Tibial nerve (tissue), 4 donors: ENCODE measurements at regions not wholly inside any gene's neighbourhood (a gene's known extent, or its start where the extent isn't known, plus 50 kb on each side); places are given as distances from the start of the nearest gene placed in this dataset.

ENCODE experiments used
- EP300 ChIP-seq, 2 donors: sonication (generic); formaldehyde crosslinking; IDR thresholded peaks; one replicate each; pipeline ENCODE4 v1.6.1; 2017; ENCODE audit warnings: antibody characterized with exemption in 2 of 2, mild to moderate bottlenecking in 1 of 2
- POLR2A ChIP-seq, 2 donors: fragments of 450-650 bp; IDR thresholded peaks; one replicate each; pipeline ENCODE4 v1.6.1; 2017; ENCODE audit warnings: antibody characterized with exemption in 2 of 2, mild to moderate bottlenecking in 2 of 2, moderate library complexity in 2 of 2
- TF ChIP-seq, protein P1 (sequence below), 5 experiments: fragments of 200-600 bp in 3 of 5; fragments of 450-650 bp in 2 of 5; sonication (generic) in 3 of 5; IDR thresholded peaks; one replicate each; pipeline ENCODE4 v1.5.1; 2016 to 2019; ENCODE audit warnings: antibody characterized with exemption in 5 of 5, mild to moderate bottlenecking in 3 of 5, moderate library complexity in 2 of 5

DNA sequence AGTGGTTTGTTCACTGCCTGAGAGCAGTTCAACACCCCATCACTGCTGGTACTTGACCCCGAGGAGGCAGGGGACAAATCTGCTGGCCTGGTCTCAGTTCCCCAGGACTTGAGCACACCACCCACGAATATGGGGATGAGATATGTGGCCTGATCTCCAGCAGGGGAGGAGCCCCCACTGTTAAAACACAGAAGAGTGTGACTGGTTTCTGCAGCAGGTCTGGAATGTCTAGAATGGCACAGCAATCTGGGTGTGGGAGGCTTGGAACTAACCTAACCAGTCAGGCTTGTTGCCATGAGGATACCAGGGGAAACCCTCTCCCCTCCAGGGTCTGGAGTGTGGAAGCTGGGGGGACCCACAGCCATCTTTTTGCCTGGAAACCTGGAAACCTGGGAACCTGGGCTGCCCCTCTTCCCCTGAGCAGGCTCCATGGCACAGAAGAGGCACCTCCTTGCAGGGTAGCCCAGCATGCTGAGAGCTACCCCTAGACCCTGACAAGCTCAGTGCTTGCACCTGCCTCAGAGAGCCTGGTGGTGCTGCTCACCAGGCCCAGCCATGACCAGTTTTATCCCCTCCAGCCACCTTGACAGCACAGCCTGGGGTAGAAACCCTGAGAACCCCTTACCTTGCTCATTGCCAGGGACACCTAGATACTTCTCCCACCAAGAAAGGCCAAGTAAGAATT lies 273.8 kb downstream of the LIG4 start:
- TF ChIP-seq, protein P1, sequence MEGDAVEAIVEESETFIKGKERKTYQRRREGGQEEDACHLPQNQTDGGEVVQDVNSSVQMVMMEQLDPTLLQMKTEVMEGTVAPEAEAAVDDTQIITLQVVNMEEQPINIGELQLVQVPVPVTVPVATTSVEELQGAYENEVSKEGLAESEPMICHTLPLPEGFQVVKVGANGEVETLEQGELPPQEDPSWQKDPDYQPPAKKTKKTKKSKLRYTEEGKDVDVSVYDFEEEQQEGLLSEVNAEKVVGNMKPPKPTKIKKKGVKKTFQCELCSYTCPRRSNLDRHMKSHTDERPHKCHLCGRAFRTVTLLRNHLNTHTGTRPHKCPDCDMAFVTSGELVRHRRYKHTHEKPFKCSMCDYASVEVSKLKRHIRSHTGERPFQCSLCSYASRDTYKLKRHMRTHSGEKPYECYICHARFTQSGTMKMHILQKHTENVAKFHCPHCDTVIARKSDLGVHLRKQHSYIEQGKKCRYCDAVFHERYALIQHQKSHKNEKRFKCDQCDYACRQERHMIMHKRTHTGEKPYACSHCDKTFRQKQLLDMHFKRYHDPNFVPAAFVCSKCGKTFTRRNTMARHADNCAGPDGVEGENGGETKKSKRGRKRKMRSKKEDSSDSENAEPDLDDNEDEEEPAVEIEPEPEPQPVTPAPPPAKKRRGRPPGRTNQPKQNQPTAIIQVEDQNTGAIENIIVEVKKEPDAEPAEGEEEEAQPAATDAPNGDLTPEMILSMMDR (IDR thresholded peaks at IDR 0.05) = no peak
- TF ChIP-seq POLR2A (IDR thresholded peaks at IDR 0.05) (no peak), EP300 (IDR thresholded peaks at IDR 0.05) (no peak)
